Renal pelvis (tissue), 1 donor: ENCODE measurements at regions not wholly inside any gene's neighbourhood (a gene's known extent, or its start where the extent isn't known, plus 50 kb on each side); places are given as distances from the start of the nearest gene placed in this dataset.
"Not testable (repeated sequence)": the region's sequence is repeated elsewhere in the genome, so short reads cannot be mapped to it uniquely, and the experiment has no call there.

Experiments used
- DNase-seq: peaks from one replicate; pipeline ENCODE4 v3.0.0-alpha.2; 2013

GRCh38 chr4:66157594-66157993 is 487.3 kb upstream of the EPHA5 start:
- DNase-seq = no peak

- no peak for DNase-seq
Measured at GRCh38 chr4:66130042-66130441, 459.8 kb upstream of the EPHA5 start.

GRCh38 chr4:66123831-66124413 is 453.6 kb upstream of the EPHA5 start:
- DNase-seq = no peak

GRCh38 chr4:66123190-66123589 is 452.9 kb upstream of the EPHA5 start:
- no peak for DNase-seq

GRCh38 chr4:66115231-66115630 is 444.9 kb upstream of the EPHA5 start:
- not testable (repeated sequence) for DNase-seq

GRCh38 chr4:66108898-66109297 is 438.6 kb upstream of the EPHA5 start:
- no peak for DNase-seq

GRCh38 chr4:66097218-66097617 is 426.9 kb upstream of the EPHA5 start:
- no peak for DNase-seq

GRCh38 chr4:66095065-66095464 is 424.8 kb upstream of the EPHA5 start:
- DNase-seq = no peak

- no peak for DNase-seq
Measured at GRCh38 chr4:66094070-66094469, 423.8 kb upstream of the EPHA5 start.

GRCh38 chr4:66091786-66092185 is 421.5 kb upstream of the EPHA5 start:
- no peak for DNase-seq

GRCh38 chr4:66073961-66074360 is 403.7 kb upstream of the EPHA5 start:
- no peak for DNase-seq

- no peak for DNase-seq
Measured at GRCh38 chr4:66071911-66072310, 401.6 kb upstream of the EPHA5 start.

GRCh38 chr4:66062921-66063320 is 392.6 kb upstream of the EPHA5 start:
- no peak for DNase-seq

GRCh38 chr4:66062044-66062443 is 391.8 kb upstream of the EPHA5 start:
- no peak for DNase-seq

GRCh38 chr4:66059556-66059955 is 389.3 kb upstream of the EPHA5 start:
- no peak for DNase-seq

- no peak for DNase-seq
Measured at GRCh38 chr4:66059136-66059535, 388.8 kb upstream of the EPHA5 start.

- no peak for DNase-seq
Measured at GRCh38 chr4:66055999-66056398, 385.7 kb upstream of the EPHA5 start.

GRCh38 chr4:66052426-66052825 is 382.1 kb upstream of the EPHA5 start:
- no peak for DNase-seq

GRCh38 chr4:66048861-66049260 is 378.6 kb upstream of the EPHA5 start:
- no peak for DNase-seq

- no peak for DNase-seq
Measured at GRCh38 chr4:66045913-66046312, 375.6 kb upstream of the EPHA5 start.

- no peak for DNase-seq
Measured at GRCh38 chr4:66035701-66036100, 365.4 kb upstream of the EPHA5 start.

- DNase-seq = no peak
Measured at GRCh38 chr4:66034671-66035070, 364.4 kb upstream of the EPHA5 start.

GRCh38 chr4:66034262-66034661 is 364.0 kb upstream of the EPHA5 start:
- no peak for DNase-seq

- no peak for DNase-seq
Measured at GRCh38 chr4:66032571-66032970, 362.3 kb upstream of the EPHA5 start.

- DNase-seq = no peak
Measured at GRCh38 chr4:66028668-66029067, 358.4 kb upstream of the EPHA5 start.
